Anterior cingulate cortex (tissue), 58 donors: ENCODE measurements at regions not wholly inside any gene's neighbourhood (a gene's known extent, or its start where the extent isn't known, plus 50 kb on each side); places are given as distances from the start of the nearest gene placed in this dataset.
"Not testable (repeated sequence)": the region's sequence is repeated elsewhere in the genome, so short reads cannot be mapped to it uniquely, and the experiment has no call there.

Experiments used
- DNase-seq, 58 donors: peaks; one replicate each; lab custom pipeline; 2025; lab: John Stamatoyannopoulos, UW

DNA sequence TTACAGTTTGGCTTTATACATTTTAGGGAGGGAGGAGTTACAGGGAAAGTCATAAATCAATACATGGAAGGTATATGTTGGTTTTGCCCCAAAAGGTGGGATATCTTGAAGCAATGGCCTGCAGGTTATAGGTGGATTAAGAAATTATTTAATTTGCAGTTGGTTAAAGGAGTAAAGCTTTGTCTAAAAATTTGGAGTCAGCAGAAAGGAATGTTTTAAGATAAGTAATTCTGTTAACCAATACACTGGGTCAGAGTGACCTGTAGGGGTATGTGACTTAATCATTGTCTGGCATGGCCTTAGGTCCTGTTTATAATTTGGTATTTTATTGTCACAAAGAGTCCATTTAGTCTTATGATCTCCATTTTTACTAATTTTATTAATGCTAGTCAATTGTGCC, 115.0 kb downstream of the AGTR2 start:
- DNase-seq: no peak

DNA sequence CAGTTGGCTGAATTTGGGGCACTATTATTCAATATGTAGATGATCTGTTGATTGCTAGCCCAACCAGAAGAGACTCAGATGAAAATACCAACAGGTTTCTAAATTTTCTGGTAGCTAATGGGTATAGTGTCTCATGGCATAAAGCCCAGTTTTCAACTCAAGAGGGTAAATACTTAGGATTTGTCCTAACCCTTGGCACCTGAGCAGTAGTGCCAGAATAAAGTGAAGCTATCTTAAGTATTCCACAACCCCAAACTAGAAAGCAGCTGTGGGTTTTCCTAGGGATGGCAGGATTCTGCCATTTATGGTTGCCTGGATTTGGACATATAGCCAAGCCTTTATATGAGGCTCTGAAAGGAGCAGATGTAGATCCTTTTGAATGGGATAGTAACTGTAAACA, 119.0 kb downstream of the AGTR2 start:
- DNase-seq: no peak

DNA sequence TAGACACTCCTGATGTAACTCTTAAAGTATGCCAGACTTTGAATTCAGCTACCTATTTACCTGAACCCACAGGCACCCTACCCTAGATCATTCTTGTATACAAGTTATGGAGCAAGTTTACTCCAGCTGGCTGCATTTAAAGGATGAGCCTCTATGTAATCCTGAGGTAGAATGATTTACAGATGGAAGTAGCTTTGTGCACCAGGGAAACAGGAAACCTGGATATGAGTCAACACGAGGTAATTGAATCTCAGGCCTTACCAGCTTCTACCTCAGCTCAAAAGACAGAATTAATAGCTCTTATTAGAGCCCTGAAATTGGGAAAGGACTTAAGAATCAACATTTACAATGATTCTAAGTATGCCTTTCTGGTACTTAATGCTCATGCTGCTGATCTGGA, 119.8 kb downstream of the AGTR2 start:
- DNase-seq: no peak

DNA sequence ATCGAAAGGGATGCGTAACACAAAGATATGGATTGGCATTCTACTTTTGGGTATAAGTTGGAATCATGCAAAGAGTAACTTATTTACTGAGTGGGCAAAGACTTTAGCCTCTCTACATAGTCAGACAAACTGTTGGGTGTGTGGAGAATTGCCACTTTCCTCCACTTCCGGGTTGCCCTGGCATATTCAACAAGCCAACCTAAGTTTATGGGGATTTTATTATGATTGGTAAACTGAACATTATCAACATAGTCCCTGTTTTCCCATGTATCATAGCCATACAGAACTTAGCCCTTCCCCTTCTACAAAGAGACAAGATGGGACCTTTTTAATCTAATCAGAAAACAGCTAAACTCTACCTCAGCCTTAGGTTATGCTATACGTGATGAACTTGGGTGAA, 121.6 kb downstream of the AGTR2 start:
- no peak for DNase-seq

DNA sequence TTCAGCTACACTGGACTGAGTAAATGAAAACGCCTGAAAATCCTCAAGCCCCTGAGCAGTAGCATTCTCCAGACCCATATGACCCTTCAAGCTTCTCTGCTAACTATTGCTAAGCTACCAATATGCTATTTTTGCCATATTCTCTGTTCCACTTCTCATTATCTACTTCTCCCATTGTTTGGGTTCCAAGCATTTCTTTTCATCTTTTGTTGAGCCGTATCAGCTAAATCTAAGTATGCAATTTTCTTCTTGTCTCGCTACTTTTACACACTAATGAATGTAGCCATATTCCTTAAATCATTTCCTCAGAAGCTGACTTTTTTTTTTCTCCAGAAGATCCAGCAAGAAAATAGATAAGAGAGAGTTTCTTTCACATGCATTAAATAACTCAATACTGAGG, 128.4 kb downstream of the AGTR2 start:
- DNase-seq: no peak

DNA sequence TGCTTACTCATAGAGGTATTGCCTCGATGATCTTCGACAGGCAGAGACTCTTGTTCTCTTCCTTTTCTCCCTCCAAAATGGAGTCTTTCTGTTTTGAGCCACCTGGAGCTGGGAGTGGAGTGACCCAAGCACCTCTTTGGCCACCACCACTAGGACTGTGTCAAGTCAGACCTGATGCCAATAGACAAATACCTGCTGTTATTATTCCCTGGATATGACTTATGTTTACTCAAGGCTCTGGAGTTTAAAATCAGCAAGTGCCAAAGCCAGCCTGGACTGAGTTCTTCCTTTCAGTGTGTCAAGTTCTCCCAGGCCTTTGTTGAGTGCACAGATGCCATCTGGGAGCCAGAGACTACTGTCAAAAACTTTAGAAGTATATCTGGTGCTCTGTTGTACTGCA, 130.2 kb upstream of the SLC6A14 start:
- DNase-seq: no peak

DNA sequence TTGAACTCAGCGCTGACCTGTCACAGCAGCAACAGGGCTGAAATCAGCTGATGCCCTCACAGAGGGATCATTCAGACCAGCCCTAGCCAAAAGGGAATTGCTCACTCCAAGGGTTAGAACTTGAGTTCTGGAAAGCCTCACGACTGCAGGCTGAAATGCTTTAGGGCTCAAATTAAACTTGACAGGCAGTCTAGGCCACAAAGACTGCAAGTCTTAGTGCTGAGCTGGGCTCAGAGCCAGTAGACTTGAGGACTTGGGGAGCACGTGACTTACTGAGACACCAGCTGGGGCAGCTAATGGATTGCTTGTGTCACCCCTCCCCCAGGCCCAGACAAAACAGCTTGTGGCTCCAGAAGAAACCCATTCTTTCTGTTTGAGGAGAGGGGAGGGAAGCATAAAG, 119.0 kb upstream of the SLC6A14 start:
- peak in 24 of 58 donors; percentile 0 to 37 (median 4) for DNase-seq

DNA sequence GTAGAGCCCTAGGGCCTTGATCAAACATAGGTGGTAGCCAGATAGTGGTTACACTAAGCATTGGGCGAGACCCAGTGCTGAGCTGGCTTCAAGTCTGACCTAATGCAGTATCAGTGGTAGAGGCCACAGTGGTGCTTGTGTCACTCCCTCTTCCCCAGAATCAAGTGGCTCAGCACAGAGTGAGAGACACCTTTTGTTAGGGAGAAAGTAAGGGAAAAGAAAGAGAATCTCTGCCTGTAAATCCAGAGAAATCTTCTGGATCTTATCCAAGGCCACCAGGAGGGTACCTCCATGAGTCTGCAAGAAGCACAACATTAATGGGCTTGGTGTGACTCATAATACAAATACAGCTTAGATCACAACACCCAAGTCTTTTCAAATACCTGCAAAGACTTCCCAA, 117.7 kb upstream of the SLC6A14 start:
- no peak for DNase-seq

DNA sequence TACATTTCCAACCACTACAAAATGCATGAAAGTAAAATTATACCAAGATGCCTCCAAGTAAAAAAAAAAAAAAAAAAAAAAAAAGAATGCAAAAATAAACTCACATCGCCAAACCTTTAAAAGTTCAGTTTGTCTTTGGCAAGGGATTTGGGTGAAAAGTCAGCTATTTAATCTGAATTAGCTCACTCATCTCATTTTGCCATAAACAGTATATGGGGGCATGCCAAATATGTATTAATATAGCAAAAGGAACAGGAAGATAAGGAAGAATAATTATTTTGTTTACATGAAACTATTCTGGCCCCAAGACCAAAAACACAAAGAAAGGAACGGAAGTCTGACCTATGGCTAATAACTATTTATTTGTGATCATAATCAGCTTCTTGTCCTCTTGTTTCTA, 114.7 kb upstream of the SLC6A14 start:
- DNase-seq: no peak

DNA sequence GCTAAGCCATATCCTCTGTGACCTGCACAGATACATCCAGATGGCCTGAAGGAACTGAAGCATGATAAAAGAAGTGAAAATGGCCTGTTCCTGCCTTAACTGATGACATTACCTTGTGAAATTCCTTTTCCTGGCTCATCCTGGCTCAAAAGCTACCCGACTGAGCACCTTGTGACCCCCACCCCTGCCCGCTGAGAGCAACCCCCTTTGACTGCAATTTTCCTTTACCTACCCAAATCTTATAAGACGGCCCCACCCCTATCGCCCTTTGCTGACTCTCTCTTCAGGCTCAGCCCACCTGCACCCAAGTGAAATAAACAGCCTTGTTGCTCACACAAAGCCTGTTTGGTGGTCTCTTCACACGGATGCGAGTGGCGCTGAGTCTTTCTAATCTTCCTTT, 104.4 kb upstream of the SLC6A14 start:
- DNase-seq: not testable (repeated sequence)

DNA sequence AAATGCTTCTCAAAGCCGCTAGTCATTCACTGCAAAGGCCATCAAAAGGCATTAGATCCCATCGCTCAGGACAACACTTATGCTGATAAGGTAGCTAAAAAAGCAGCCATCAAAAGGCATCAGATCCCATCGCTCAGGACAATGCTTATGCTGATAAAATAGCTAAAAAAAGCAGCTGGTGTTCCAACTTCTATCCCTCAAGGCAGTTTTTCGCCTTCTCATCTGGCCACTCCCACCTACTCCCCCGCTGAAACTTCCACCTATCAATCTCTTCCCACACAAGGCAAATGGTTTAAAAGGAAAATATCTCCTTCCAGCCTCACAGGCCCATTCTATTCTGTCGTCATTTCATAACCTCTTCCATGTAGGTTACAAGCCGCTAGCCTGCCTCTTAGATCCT, 101.6 kb upstream of the SLC6A14 start:
- DNase-seq: not testable (repeated sequence)

DNA sequence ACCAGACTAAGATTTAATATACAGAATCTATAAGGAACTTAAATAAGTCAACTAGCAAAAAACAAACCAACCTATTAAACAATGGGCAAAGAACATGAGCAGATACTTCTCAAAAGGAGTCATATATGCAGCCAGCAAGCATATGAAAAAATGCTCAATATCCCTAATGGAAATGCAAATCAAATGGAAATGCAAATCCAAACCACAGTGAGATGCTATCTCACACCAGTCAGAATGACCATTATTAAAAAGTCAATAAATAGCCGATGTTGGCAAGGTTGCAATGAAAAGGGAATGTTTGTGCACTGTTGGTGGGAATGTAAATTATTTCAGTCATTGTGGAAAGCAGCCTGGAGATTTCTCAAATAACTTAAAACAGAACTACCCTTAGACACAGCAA, 97.0 kb upstream of the SLC6A14 start:
- DNase-seq: no peak

DNA sequence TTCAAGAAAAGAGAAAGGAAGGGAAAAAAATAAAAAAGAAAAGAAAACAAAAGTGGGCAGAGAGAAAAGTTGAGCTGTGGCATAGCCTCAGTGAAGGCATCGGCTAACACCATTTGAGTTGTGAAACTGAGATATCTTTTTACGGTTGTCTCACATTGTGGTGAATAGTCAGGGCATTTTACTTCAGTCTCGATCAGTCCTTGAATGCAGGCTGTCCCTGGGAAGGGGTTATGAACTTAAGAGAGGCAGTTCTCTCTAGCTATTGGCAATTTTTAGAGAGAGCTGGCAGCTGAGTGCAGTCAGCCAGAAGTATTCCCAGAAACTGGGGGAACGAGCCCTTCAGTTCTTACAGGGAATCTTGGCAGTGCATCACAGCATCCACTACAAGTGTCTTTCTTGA, 93.5 kb upstream of the SLC6A14 start:
- DNase-seq: no peak

DNA sequence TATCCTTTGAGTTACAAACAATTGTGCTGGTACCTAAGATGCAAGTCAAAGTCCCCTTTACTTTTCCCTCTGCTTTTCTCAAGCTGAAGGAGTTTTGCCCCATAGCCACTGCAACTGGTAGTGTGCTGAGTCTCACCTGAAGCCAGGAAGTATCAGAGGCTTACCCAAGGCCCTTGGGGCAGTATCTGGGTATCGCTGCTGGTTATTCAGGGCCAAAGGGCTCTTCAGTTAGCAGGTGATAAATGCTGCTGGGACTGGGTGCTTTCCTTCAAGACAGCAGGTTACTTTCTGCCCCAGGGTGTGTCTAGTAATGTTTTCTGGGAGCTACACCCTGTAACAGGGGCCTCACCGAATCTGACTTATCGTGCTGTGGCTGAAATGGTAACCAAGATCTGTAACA, 90.4 kb upstream of the SLC6A14 start:
- no peak for DNase-seq

DNA sequence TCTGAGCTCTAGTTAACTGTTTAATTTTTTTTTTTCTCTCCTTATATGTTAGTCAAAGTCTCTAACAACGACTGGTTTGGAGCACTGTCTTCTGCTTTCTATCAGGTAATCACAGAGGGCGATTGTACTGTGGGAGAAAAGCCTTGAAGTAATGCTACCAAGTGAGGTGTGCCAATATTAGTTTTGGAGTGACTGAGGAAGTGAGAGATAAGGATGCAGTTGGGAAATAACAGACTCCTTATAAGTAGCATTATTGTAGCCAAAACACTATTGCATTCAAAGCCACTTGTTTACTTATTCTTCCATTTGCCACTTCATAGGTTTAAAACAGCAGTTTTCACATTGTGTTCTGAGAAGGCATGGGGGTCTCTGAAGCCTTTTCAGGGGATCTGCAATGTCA, 79.1 kb upstream of the SLC6A14 start:
- no peak for DNase-seq

DNA sequence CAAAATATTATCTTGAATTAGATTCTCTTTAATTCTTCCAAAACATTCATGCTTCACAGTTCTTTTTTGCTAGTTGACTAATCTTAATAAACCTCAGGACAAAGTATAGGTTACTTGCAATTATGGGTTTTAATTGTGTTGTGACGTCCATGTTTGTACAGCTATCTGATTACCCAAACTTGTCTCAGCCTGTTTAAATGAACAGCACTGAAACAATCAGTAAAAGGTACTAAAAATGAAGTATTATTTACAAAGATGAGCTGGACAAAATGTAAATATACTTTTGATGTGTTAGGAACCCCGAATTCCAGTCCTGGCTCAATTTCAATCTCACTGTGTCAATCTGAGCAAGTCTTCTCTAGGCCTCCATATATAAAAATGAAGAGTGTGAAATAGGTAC, 57.4 kb upstream of the SLC6A14 start:
- DNase-seq: no peak

DNA sequence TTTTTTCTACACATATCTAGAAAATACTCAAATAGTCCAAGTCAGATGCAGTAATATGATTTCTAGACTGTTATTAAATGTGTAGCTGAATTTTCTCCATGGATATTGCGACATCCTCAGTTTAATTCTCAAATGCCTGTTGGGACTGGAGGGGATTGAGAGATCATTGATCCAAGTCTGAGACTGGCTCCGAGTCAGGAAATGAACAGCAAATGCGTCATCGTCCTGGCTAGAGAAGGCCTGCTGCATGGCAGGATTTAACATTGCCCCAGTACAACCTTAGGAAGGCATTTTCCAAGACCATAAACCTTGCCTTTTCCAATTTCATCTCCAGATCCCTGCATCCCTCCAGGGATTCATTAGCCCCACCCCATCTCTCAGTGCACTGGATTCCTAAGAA, 56.6 kb upstream of the SLC6A14 start:
- DNase-seq: no peak

DNA sequence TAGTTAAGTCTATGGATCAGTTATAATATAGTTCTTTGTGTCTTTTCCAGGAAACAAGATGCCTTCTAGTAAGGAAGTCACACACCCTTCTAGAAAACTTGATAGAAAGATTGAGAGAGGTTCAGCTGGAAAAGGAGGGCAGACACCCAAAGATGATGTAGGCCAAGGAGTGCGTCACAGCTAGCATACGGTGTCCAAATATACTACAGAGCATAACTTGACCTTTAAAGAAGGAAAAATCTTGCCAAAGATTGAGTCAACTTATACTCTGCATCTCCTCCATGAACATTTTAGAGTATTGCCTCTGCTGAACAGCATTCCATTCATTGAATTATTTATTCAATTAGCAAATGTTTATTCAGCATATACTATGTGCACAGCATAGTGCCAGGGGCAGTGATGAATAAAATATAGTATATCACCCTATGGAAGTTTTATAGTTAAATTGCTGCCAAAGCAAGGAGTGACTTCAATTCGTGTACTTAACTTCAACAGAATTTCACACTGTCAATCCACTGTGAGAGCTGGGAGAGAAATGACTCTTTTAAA, 51.9 kb upstream of the SLC6A14 start:
- DNase-seq: no peak
